ENCODE measurements at regions not wholly inside any gene's neighbourhood (a gene's known extent, or its start where the extent isn't known, plus 50 kb on each side); places are given as distances from the start of the nearest gene placed in this dataset.

GRCh38 chr15:35596285-35596684, 50.3 kb upstream of the DPH6 start:
- DNase-seq: no peak

GRCh38 chr15:35602836-35603235, 56.9 kb upstream of the DPH6 start:
- DNase-seq: no peak

GRCh38 chr15:35603301-35603700, 57.3 kb upstream of the DPH6 start:
- no peak for DNase-seq

GRCh38 chr15:35603856-35604255, 57.9 kb upstream of the DPH6 start:
- DNase-seq: no peak

- no peak for DNase-seq
Observed at GRCh38 chr15:35605764-35606449, 59.9 kb upstream of the DPH6 start.

GRCh38 chr15:35606450-35606779, 60.5 kb upstream of the DPH6 start:
- DNase-seq: no peak

GRCh38 chr15:35616498-35617271, 70.7 kb upstream of the DPH6 start:
- no peak for DNase-seq

- no peak for DNase-seq
Observed at GRCh38 chr15:35618260-35619188, 72.6 kb upstream of the DPH6 start.

- DNase-seq: no peak
Observed at GRCh38 chr15:35622641-35623340, 76.8 kb upstream of the DPH6 start.

GRCh38 chr15:35624881-35625280, 78.9 kb upstream of the DPH6 start:
- DNase-seq: no peak

- no peak for DNase-seq
Observed at GRCh38 chr15:35626571-35627318, 80.8 kb upstream of the DPH6 start.

- no peak for DNase-seq
Observed at GRCh38 chr15:35627696-35628095, 81.7 kb upstream of the DPH6 start.

GRCh38 chr15:35629766-35630165, 83.8 kb upstream of the DPH6 start:
- DNase-seq: no peak

GRCh38 chr15:35630532-35630931, 84.6 kb upstream of the DPH6 start:
- no peak for DNase-seq

- DNase-seq: no peak
Observed at GRCh38 chr15:35630985-35631384, 85.0 kb upstream of the DPH6 start.

- DNase-seq: no peak
Observed at GRCh38 chr15:35633677-35634076, 87.7 kb upstream of the DPH6 start.

- DNase-seq: no peak
Observed at GRCh38 chr15:35646790-35647189, 100.8 kb upstream of the DPH6 start.

- no peak for DNase-seq
Observed at GRCh38 chr15:35647303-35647702, 101.3 kb upstream of the DPH6 start.

- DNase-seq: no peak
Observed at GRCh38 chr15:35648941-35649340, 103.0 kb upstream of the DPH6 start.

- DNase-seq: no peak
Observed at GRCh38 chr15:35649575-35649974, 103.6 kb upstream of the DPH6 start.

GRCh38 chr15:35654332-35654731, 108.4 kb upstream of the DPH6 start:
- no peak for DNase-seq

GRCh38 chr15:35657679-35658311, 111.8 kb upstream of the DPH6 start:
- DNase-seq: no peak
